ENCODE measurements at regions not wholly inside any gene's neighbourhood (a gene's known extent, or its start where the extent isn't known, plus 50 kb on each side); places are given as distances from the start of the nearest gene placed in this dataset.

DNA sequence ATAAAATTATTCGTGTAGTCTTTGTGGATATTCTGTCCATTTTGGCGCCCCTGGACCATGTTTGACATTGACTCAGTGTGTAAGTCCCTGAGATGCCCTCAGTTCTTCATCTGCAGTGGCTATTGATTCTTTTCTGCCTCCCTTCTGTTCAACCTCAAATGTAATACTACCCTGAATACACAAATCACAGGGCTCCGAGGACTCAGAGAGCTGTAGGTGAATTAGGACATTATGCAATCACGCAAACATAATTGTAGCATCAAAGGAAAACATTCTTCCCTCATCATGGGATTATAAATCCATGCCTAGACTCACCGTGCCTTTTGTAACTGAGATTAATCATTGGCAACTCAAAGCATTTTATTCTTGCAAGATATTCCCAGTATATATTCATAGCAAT lies 161.4 kb upstream of the PACRGL start:
- H3K9ac ChIP-seq (replicated peaks; ENCODE audit: extremely low read depth, insufficient read depth, low read length) = no peak overlapping the region
- H2AFZ ChIP-seq (ENCODE audit: low read depth, low read length) = no peak overlapping the region
- DNase-seq (ENCODE audit: low read depth, low spot score) (no peak), FAIRE-seq (no peak)
- no peaks in the 10 kb centered on the region for H3K9me3 ChIP-seq (replicated peaks; ENCODE audit: control insufficient read depth, insufficient read depth, low read length)
- H3K4me3 ChIP-seq (replicated peaks in 1 of 3; ENCODE audit: insufficient read depth in 1 of 3, low read depth in 1 of 3, low read length in 3 of 3) = no peak overlapping the region
- no TSS peak for BruUV-seq (replicated peaks)
- H3K36me3 ChIP-seq (ENCODE audit: control insufficient read depth in 2 of 2, extremely low read depth in 1 of 2, insufficient read depth in 2 of 2, low read length in 2 of 2) = no peaks in the 10 kb centered on the region
- no peaks in the 10 kb centered on the region for H3K79me2 ChIP-seq (ENCODE audit: control insufficient read depth, insufficient read depth, low read length)
- no peaks in the 10 kb centered on the region for H3K27me3 ChIP-seq (ENCODE audit: control insufficient read depth in 2 of 2, insufficient read depth in 2 of 2, low read length in 2 of 2)
- TF ChIP-seq EZH2 (IDR thresholded peaks at IDR 0.05; ENCODE audit: borderline replicate concordance, low read depth, low read length, severe bottlenecking) (no peak), POLR2AphosphoS5 (IDR thresholded peaks at IDR 0.05; ENCODE audit: insufficient read depth, low read depth, low read length) (no peak), POLR2A (IDR thresholded peaks at IDR 0.05; ENCODE audit: low read depth, low read length) (no peak), MYC (IDR thresholded peaks at IDR 0.05; ENCODE audit: low read depth, low read length) (no peak), FOS (IDR thresholded peaks at IDR 0.05; ENCODE audit: borderline replicate concordance, insufficient read depth, low read length) (no peak), GATA2 (IDR thresholded peaks at IDR 0.05; ENCODE audit: insufficient read depth, insufficient read length, low read depth, low read length) (no peak)
- TF ChIP-seq, protein P1, sequence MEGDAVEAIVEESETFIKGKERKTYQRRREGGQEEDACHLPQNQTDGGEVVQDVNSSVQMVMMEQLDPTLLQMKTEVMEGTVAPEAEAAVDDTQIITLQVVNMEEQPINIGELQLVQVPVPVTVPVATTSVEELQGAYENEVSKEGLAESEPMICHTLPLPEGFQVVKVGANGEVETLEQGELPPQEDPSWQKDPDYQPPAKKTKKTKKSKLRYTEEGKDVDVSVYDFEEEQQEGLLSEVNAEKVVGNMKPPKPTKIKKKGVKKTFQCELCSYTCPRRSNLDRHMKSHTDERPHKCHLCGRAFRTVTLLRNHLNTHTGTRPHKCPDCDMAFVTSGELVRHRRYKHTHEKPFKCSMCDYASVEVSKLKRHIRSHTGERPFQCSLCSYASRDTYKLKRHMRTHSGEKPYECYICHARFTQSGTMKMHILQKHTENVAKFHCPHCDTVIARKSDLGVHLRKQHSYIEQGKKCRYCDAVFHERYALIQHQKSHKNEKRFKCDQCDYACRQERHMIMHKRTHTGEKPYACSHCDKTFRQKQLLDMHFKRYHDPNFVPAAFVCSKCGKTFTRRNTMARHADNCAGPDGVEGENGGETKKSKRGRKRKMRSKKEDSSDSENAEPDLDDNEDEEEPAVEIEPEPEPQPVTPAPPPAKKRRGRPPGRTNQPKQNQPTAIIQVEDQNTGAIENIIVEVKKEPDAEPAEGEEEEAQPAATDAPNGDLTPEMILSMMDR (IDR thresholded peaks at IDR 0.05; ENCODE audit: extremely low read depth in 1 of 2, insufficient read depth in 1 of 2, low read depth in 1 of 2, low read length in 2 of 2) = no peak
- no peaks in the 10 kb centered on the region for H3K4me1 ChIP-seq (ENCODE audit: control insufficient read depth, extremely low read depth, insufficient read depth, low read length)
- H3K9me1 ChIP-seq (replicated peaks; ENCODE audit: control insufficient read depth, extremely low read depth, insufficient read depth, low read length) = peaks cover 2% of the 10 kb centered on the region
- H4K20me1 ChIP-seq (replicated peaks; ENCODE audit: control insufficient read depth, extremely low read depth, insufficient read depth, low read length) = no peaks in the 10 kb centered on the region
- intact Hi-C loops (cut with micrococcal nuclease) = no loop called here
- CTCF ChIA-PET = interaction anchor here (0.6 to 1.2 kb wide), 3 partner anchors 112 to 327 kb away, joined by 3 to 4 read pairs (median 3); no protein-coding TSS in a partner anchor
- dilution Hi-C loops (cut with MboI; ENCODE audit: extremely low pct_ligation_motif_present, low sequenced_read_pairs) = no loop called here
- H3K27ac ChIP-seq (ENCODE audit: insufficient read depth, low read depth, low read length) = no peak overlapping the region
- POLR2A ChIA-PET = no interaction called here
- no peak overlapping the region for H3K4me2 ChIP-seq (ENCODE audit: insufficient read depth, low read length)

Data from endothelial cell of umbilical vein (primary cell).